ENCODE measurements at regions not wholly inside any gene's neighbourhood (a gene's known extent, or its start where the extent isn't known, plus 50 kb on each side); places are given as distances from the start of the nearest gene placed in this dataset.

- H3K27me3 Mint-ChIP-seq, result no peaks in the 10 kb centered on the region
- no peaks in the 10 kb centered on the region for H3K36me3 Mint-ChIP-seq (ENCODE audit: low read depth)
- no peak for DNase-seq
- no peaks in the 10 kb centered on the region for H3K4me1 Mint-ChIP-seq (ENCODE audit: low read depth)
- peaks cover 7% of the 10 kb centered on the region for H3K9me3 Mint-ChIP-seq
- H3K27ac Mint-ChIP-seq, result no peak overlapping the region
- no peak overlapping the region for H3K4me3 Mint-ChIP-seq
These were observed 364.7 kb upstream of the POM121L12 start for GRCh38 chr7:52670608-52671225.

- H3K4me1 Mint-ChIP-seq (ENCODE audit: low read depth), result no peaks in the 10 kb centered on the region
These were observed 366.4 kb upstream of the POM121L12 start for GRCh38 chr7:52669031-52669430.

GRCh38 chr7:52668435-52668834 is 367.0 kb upstream of the POM121L12 start:
- Mint-ChIP-seq H3K4me3 (no peak overlapping the region), H3K27me3 (no peaks in the 10 kb centered on the region), H3K9me3 (peaks cover 2% of the 10 kb centered on the region), H3K36me3 (ENCODE audit: low read depth) (no peaks in the 10 kb centered on the region), H3K4me1 (ENCODE audit: low read depth) (no peaks in the 10 kb centered on the region), H3K27ac (no peak overlapping the region)
- DNase-seq, result no peak

More at GRCh38 chr7:52669031-52669430, 366.4 kb upstream of the POM121L12 start:
- no peak for DNase-seq
- no peaks in the 10 kb centered on the region for H3K27me3 Mint-ChIP-seq
- no peak overlapping the region for H3K27ac Mint-ChIP-seq
- H3K4me3 Mint-ChIP-seq, result no peak overlapping the region
- H3K9me3 Mint-ChIP-seq, result peaks cover 2% of the 10 kb centered on the region
- H3K36me3 Mint-ChIP-seq (ENCODE audit: low read depth), result no peaks in the 10 kb centered on the region

- H3K4me1 Mint-ChIP-seq (ENCODE audit: low read depth), result no peaks in the 10 kb centered on the region
- DNase-seq, result no peak
- H3K27ac Mint-ChIP-seq, result no peak overlapping the region
- H3K9me3 Mint-ChIP-seq, result peaks cover 21% of the 10 kb centered on the region
- no peak overlapping the region for H3K4me3 Mint-ChIP-seq
- H3K27me3 Mint-ChIP-seq, result no peaks in the 10 kb centered on the region
- no peaks in the 10 kb centered on the region for H3K36me3 Mint-ChIP-seq (ENCODE audit: low read depth)
These were observed 376.3 kb upstream of the POM121L12 start for GRCh38 chr7:52659178-52659577.

- H3K4me1 Mint-ChIP-seq (ENCODE audit: low read depth), result no peaks in the 10 kb centered on the region
- no peaks in the 10 kb centered on the region for H3K36me3 Mint-ChIP-seq (ENCODE audit: low read depth)
- no peak overlapping the region for H3K4me3 Mint-ChIP-seq
- no peaks in the 10 kb centered on the region for H3K27me3 Mint-ChIP-seq
- no peak overlapping the region for H3K27ac Mint-ChIP-seq
- H3K9me3 Mint-ChIP-seq, result peaks cover 26% of the 10 kb centered on the region
- DNase-seq, result no peak
These were observed 379.3 kb upstream of the POM121L12 start for GRCh38 chr7:52656098-52656497.

GRCh38 chr7:52652621-52653020 is 382.8 kb upstream of the POM121L12 start:
- Mint-ChIP-seq H3K9me3 (peaks cover 16% of the 10 kb centered on the region), H3K27ac (no peak overlapping the region), H3K4me3 (no peak overlapping the region), H3K27me3 (no peaks in the 10 kb centered on the region), H3K4me1 (ENCODE audit: low read depth) (no peaks in the 10 kb centered on the region), H3K36me3 (ENCODE audit: low read depth) (no peaks in the 10 kb centered on the region)
- no peak for DNase-seq

- H3K4me1 Mint-ChIP-seq (ENCODE audit: low read depth), result no peaks in the 10 kb centered on the region
- H3K9me3 Mint-ChIP-seq, result peaks cover 21% of the 10 kb centered on the region
- H3K27ac Mint-ChIP-seq, result no peak overlapping the region
- no peak overlapping the region for H3K4me3 Mint-ChIP-seq
- DNase-seq, result no peak
- no peaks in the 10 kb centered on the region for H3K27me3 Mint-ChIP-seq
- H3K36me3 Mint-ChIP-seq (ENCODE audit: low read depth), result no peaks in the 10 kb centered on the region
These were observed 386.6 kb upstream of the POM121L12 start for GRCh38 chr7:52648872-52649271.

- H3K9me3 Mint-ChIP-seq, result peaks cover 17% of the 10 kb centered on the region
- H3K27me3 Mint-ChIP-seq, result no peaks in the 10 kb centered on the region
- no peak overlapping the region for H3K27ac Mint-ChIP-seq
- DNase-seq, result no peak
- no peaks in the 10 kb centered on the region for H3K36me3 Mint-ChIP-seq (ENCODE audit: low read depth)
- H3K4me3 Mint-ChIP-seq, result no peak overlapping the region
- H3K4me1 Mint-ChIP-seq (ENCODE audit: low read depth), result no peaks in the 10 kb centered on the region
These were observed 388.4 kb upstream of the POM121L12 start for GRCh38 chr7:52647046-52647445.

GRCh38 chr7:52639981-52640380 is 395.5 kb upstream of the POM121L12 start:
- DNase-seq, result no peak
- H3K9me3 Mint-ChIP-seq, result peaks cover 4% of the 10 kb centered on the region

GRCh38 chr7:52639126-52639525 is 396.3 kb upstream of the POM121L12 start:
- no peak overlapping the region for H3K27ac Mint-ChIP-seq
- H3K4me3 Mint-ChIP-seq, result no peak overlapping the region
- no peak for DNase-seq
- H3K27me3 Mint-ChIP-seq, result no peaks in the 10 kb centered on the region
- peaks cover 8% of the 10 kb centered on the region for H3K9me3 Mint-ChIP-seq
- no peaks in the 10 kb centered on the region for H3K36me3 Mint-ChIP-seq (ENCODE audit: low read depth)
- H3K4me1 Mint-ChIP-seq (ENCODE audit: low read depth), result no peaks in the 10 kb centered on the region

More at GRCh38 chr7:52639981-52640380, 395.5 kb upstream of the POM121L12 start:
- Mint-ChIP-seq H3K27me3 (no peaks in the 10 kb centered on the region), H3K36me3 (ENCODE audit: low read depth) (no peaks in the 10 kb centered on the region), H3K4me3 (no peak overlapping the region), H3K27ac (no peak overlapping the region), H3K4me1 (ENCODE audit: low read depth) (no peaks in the 10 kb centered on the region)

- no peak overlapping the region for H3K4me3 Mint-ChIP-seq
- no peaks in the 10 kb centered on the region for H3K36me3 Mint-ChIP-seq (ENCODE audit: low read depth)
- peaks cover 10% of the 10 kb centered on the region for H3K9me3 Mint-ChIP-seq
- H3K27ac Mint-ChIP-seq, result no peak overlapping the region
- DNase-seq, result no peak
- H3K27me3 Mint-ChIP-seq, result no peaks in the 10 kb centered on the region
- no peaks in the 10 kb centered on the region for H3K4me1 Mint-ChIP-seq (ENCODE audit: low read depth)
These were observed 400.4 kb upstream of the POM121L12 start for GRCh38 chr7:52635021-52635420.

- Mint-ChIP-seq H3K4me3 (no peak overlapping the region), H3K36me3 (ENCODE audit: low read depth) (no peaks in the 10 kb centered on the region), H3K4me1 (ENCODE audit: low read depth) (no peaks in the 10 kb centered on the region), H3K27me3 (no peaks in the 10 kb centered on the region), H3K27ac (no peak overlapping the region), H3K9me3 (peaks cover 7% of the 10 kb centered on the region)
- DNase-seq, result no peak
These were observed 414.6 kb upstream of the POM121L12 start for GRCh38 chr7:52620849-52621248.

- Mint-ChIP-seq H3K4me3 (no peak overlapping the region), H3K27me3 (no peaks in the 10 kb centered on the region), H3K27ac (no peak overlapping the region), H3K9me3 (peaks cover 7% of the 10 kb centered on the region), H3K4me1 (ENCODE audit: low read depth) (no peaks in the 10 kb centered on the region), H3K36me3 (ENCODE audit: low read depth) (no peaks in the 10 kb centered on the region)
- DNase-seq, result no peak
These were observed 418.9 kb upstream of the POM121L12 start for GRCh38 chr7:52616552-52616951.

GRCh38 chr7:52615021-52615695 is 420.3 kb upstream of the POM121L12 start:
- Mint-ChIP-seq H3K27me3 (no peaks in the 10 kb centered on the region), H3K36me3 (ENCODE audit: low read depth) (no peaks in the 10 kb centered on the region), H3K27ac (no peak overlapping the region), H3K9me3 (peaks cover 14% of the 10 kb centered on the region), H3K4me1 (ENCODE audit: low read depth) (no peaks in the 10 kb centered on the region), H3K4me3 (no peak overlapping the region)
- no peak for DNase-seq

- Mint-ChIP-seq H3K4me3 (no peak overlapping the region), H3K27ac (no peak overlapping the region), H3K27me3 (no peaks in the 10 kb centered on the region), H3K9me3 (peaks cover 15% of the 10 kb centered on the region), H3K36me3 (ENCODE audit: low read depth) (no peaks in the 10 kb centered on the region), H3K4me1 (ENCODE audit: low read depth) (no peaks in the 10 kb centered on the region)
- DNase-seq, result no peak
These were observed 425.9 kb upstream of the POM121L12 start for GRCh38 chr7:52609511-52609910.

All from activated T-cell treated with anti-CD3 and anti-CD28 coated beads, Interleukin-2, amount 50 U/mL, for 24 hours (primary cell).